Panc1 (cell line): ENCODE measurements at regions not wholly inside any gene's neighbourhood (a gene's known extent, or its start where the extent isn't known, plus 50 kb on each side); places are given as distances from the start of the nearest gene placed in this dataset.

Experiments used
- ATAC-seq: fragments of 200-7000 bp; cut with Tn5 transposase; 2 replicates; pipeline ENCODE4 v1.9.1; 2020; ENCODE audit warnings: mild to moderate bottlenecking, moderate library complexity
- BruUV-seq: library from RNA; stranded (reverse); fragments of 400-500 nt; replicated peaks from 2 replicates; lab custom pipeline; 2021; lab: Mats Ljungman, UMichigan
- CTCF ChIA-PET: fragments of 300-600 bp; sonication (Branson Sonifier 250); formaldehyde crosslinking; loops from one replicate; lab custom pipeline; 2022; ENCODE audit warnings: antibody characterized with exemption; lab: Charles Lee
- POLR2A ChIA-PET: fragments of 300-600 bp; sonication (Branson Sonifier 250); formaldehyde crosslinking; loops from one replicate; lab custom pipeline; 2022; ENCODE audit warnings: antibody characterized with exemption; lab: Charles Lee
- DNase-seq: peaks from one replicate; pipeline ENCODE4 v3.0.0-alpha.2; 2010; ENCODE audit warnings: low read depth, low spot score
- H3K27ac ChIP-seq: 2 replicates; pipeline ENCODE4 v1.5.1; 2011; ENCODE audit warnings: mild to moderate bottlenecking, low read length, inconsistent platforms
- H3K27me3 ChIP-seq: fragments of 200-500 bp; sonication (Bioruptor generic); 2 replicates; pipeline ENCODE4 v1.6.0; 2014; ENCODE audit warnings: low read length, inconsistent platforms; ENCODE audit not compliant: control insufficient read depth, insufficient read depth
- H3K36me3 ChIP-seq: fragments of 200-500 bp; sonication (Bioruptor generic); 2 replicates; pipeline ENCODE4 v1.5.1; 2014; ENCODE audit warnings: inconsistent platforms, mild to moderate bottlenecking, low read length, moderate library complexity; ENCODE audit not compliant: control insufficient read depth, insufficient read depth
- H3K4me1 ChIP-seq: 2 replicates; pipeline ENCODE4 v1.5.1; 2011; ENCODE audit warnings: inconsistent platforms, mild to moderate bottlenecking, low read length, moderate library complexity; ENCODE audit not compliant: control insufficient read depth, insufficient read depth
- H3K4me3 ChIP-seq, 2 experiments: 2 replicates each; pipeline ENCODE4 v1.5.1; 2011 to 2012; ENCODE audit warnings: low read depth in 2 of 2, low read length in 2 of 2, mild to moderate bottlenecking in 2 of 2, inconsistent platforms in 1 of 2, moderate library complexity in 1 of 2
- H3K9me3 ChIP-seq: fragments of 200-500 bp; sonication (Bioruptor generic); 2 replicates; pipeline ENCODE4 v1.5.1; 2014; ENCODE audit warnings: low read depth, mild to moderate bottlenecking, inconsistent platforms, low read length, moderate library complexity; ENCODE audit not compliant: control insufficient read depth, insufficient read depth
- CTCF ChIP-seq: fragments of 450-650 bp; IDR thresholded peaks from 2 replicates; pipeline ENCODE4 v1.5.1; 2017; ENCODE audit warnings: mild to moderate bottlenecking
- POLR2AphosphoS5 ChIP-seq: IDR thresholded peaks from 2 replicates; pipeline ENCODE4 v1.6.1; 2012; ENCODE audit warnings: mild to moderate bottlenecking, low read depth, low read length, moderate library complexity
- SIN3A ChIP-seq: IDR thresholded peaks from 2 replicates; pipeline ENCODE4 v1.6.1; 2012; ENCODE audit warnings: low read depth, mild to moderate bottlenecking, low read length, moderate library complexity, borderline replicate concordance; ENCODE audit not compliant: insufficient read depth
- TCF7L2 ChIP-seq: IDR thresholded peaks from 2 replicates; pipeline ENCODE4 v1.6.1; 2011; ENCODE audit warnings: mild to moderate bottlenecking, low read depth, low read length, inconsistent platforms
- in situ Hi-C: cut with HindIII; loops from 2 replicates; pipeline ENCODE4 v1.10.0; 2016; ENCODE audit warnings: low sequenced_read_pairs, low pct_unique_long_range_greater_than_20kb
- intact Hi-C: fragments of 100-400 bp; cut with micrococcal nuclease; formaldehyde crosslinking; loops from one replicate; pipeline ENCODE4 v1.10.0; 2022; ENCODE audit not compliant: unreplicated experiment
- TF ChIP-seq, protein P1 (sequence below), 2 experiments: IDR thresholded peaks; 2 replicates each; pipeline ENCODE4 v1.6.1; 2011 to 2012; ENCODE audit warnings: low read depth in 2 of 2, control low read depth in 1 of 2, low read length in 1 of 2, mild to moderate bottlenecking in 1 of 2, moderate library complexity in 1 of 2; ENCODE audit not compliant: insufficient read depth in 1 of 2

- in situ Hi-C loops: no loop called here
Observed at GRCh38 chr10:16352146-16352545, 84.7 kb upstream of the PTER start.

GRCh38 chr10:16360001-16360400 lies 76.8 kb upstream of the PTER start:
- H3K27ac ChIP-seq: no peak overlapping the region
- TF ChIP-seq POLR2AphosphoS5 (no peak), SIN3A (no peak), CTCF (no peak), TCF7L2 (no peak)
- ATAC-seq (no peak), DNase-seq (no peak)
- intact Hi-C loops: no loop called here
- H3K4me3 ChIP-seq: no peak overlapping the region
- no peaks in the 10 kb centered on the region for H3K4me1 ChIP-seq
- POLR2A ChIA-PET: no interaction called here
- CTCF ChIA-PET: no interaction called here
- BruUV-seq: no TSS peak
- no peaks in the 10 kb centered on the region for H3K27me3 ChIP-seq
- in situ Hi-C loops: no loop called here
- no peaks in the 10 kb centered on the region for H3K36me3 ChIP-seq
- H3K9me3 ChIP-seq: no peaks in the 10 kb centered on the region

More at GRCh38 chr10:16352146-16352545, 84.7 kb upstream of the PTER start:
- ATAC-seq (no peak), DNase-seq (no peak)
- H3K36me3 ChIP-seq: no peaks in the 10 kb centered on the region
- ChIA-PET CTCF (no interaction called here), POLR2A (no interaction called here)
- H3K9me3 ChIP-seq: no peaks in the 10 kb centered on the region
- H3K4me3 ChIP-seq: no peak overlapping the region
- no peak overlapping the region for H3K27ac ChIP-seq
- TF ChIP-seq CTCF (no peak), SIN3A (no peak), POLR2AphosphoS5 (no peak), TCF7L2 (no peak)
- TF ChIP-seq, protein P1, sequence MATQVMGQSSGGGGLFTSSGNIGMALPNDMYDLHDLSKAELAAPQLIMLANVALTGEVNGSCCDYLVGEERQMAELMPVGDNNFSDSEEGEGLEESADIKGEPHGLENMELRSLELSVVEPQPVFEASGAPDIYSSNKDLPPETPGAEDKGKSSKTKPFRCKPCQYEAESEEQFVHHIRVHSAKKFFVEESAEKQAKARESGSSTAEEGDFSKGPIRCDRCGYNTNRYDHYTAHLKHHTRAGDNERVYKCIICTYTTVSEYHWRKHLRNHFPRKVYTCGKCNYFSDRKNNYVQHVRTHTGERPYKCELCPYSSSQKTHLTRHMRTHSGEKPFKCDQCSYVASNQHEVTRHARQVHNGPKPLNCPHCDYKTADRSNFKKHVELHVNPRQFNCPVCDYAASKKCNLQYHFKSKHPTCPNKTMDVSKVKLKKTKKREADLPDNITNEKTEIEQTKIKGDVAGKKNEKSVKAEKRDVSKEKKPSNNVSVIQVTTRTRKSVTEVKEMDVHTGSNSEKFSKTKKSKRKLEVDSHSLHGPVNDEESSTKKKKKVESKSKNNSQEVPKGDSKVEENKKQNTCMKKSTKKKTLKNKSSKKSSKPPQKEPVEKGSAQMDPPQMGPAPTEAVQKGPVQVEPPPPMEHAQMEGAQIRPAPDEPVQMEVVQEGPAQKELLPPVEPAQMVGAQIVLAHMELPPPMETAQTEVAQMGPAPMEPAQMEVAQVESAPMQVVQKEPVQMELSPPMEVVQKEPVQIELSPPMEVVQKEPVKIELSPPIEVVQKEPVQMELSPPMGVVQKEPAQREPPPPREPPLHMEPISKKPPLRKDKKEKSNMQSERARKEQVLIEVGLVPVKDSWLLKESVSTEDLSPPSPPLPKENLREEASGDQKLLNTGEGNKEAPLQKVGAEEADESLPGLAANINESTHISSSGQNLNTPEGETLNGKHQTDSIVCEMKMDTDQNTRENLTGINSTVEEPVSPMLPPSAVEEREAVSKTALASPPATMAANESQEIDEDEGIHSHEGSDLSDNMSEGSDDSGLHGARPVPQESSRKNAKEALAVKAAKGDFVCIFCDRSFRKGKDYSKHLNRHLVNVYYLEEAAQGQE (IDR thresholded peaks at IDR 0.05; ENCODE audit: insufficient read depth in 1 of 2, low read depth in 2 of 2, low read length in 1 of 2): no peak
- intact Hi-C loops: no loop called here
- no peaks in the 10 kb centered on the region for H3K27me3 ChIP-seq
- no TSS peak for BruUV-seq
- no peaks in the 10 kb centered on the region for H3K4me1 ChIP-seq
